ENCODE measurements at regions not wholly inside any gene's neighbourhood (a gene's known extent, or its start where the extent isn't known, plus 50 kb on each side); places are given as distances from the start of the nearest gene placed in this dataset.

DNA sequence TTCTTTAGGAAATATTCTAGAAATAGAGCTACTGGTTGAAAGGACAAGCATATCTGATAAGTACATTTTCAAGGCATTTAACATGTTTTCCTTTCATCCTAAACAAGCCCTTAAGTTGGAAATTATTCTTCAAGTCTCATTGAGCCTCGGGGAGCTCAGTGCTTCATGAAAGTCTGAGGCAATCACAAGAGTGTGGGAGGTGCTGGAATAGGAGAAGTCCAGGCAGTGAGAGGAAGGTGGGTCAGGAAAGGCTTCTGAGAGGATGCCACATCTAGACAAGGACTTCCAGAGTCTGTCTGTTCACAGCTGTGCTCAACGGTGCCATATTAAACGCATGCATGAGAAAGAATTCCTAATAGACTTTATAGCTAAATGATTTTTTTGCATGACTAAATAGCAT lies 69.8 kb downstream of the CD83 start:
- DNase-seq: no peak

DNA sequence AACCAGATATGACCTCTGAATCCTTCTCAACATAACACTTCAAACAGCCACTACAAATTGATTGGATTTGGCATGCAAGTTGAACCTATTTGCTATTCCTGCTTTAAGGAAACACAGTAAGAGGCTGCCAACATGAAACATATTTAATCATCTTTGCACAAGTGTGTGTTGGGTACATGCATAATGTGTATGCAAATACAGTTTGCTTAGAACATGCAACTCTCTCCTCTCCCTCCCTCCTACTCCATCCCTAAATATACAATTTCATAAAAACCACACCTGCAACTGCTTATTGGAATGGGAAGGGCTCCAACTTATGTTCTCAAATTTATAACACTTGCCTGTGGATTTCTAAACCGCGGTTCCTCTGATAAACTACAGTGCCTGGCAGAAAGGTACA lies 71.5 kb downstream of the CD83 start:
- DNase-seq: no peak

DNA sequence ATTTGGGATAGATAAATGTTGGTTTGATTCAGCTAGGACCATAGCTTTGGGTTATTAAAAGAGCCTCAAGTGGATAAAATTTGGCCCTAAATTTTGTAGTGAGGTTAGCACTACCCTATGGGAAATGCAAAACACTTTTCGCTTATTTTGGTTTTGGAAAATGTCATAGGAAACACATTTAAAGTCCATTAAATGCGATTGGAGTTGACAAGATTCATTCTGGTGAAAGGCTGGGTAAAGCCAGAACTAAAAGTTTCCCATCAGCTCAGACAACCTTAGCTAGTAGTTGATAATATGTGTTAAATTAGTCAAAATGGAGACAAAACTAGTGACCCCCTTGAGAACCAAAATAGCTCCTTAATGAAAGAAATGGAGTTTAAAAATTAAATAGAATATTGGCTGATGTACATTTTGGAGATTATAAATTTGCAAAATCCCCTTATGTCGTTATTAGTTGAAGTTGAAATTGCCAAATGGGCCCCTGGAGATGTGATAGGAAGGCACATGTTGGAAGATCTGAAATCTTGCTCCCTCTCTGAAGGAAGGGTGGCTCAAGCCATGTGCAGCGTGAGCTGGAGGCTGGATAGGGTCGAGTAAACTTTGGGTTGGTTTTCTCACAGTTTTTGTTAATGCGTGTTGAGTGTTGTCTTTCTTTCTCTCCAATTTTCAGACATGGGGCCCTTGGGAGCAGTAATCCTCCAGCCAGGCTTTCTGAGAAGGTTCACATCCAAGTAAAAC lies 72.8 kb downstream of the CD83 start:
- no peak for DNase-seq

DNA sequence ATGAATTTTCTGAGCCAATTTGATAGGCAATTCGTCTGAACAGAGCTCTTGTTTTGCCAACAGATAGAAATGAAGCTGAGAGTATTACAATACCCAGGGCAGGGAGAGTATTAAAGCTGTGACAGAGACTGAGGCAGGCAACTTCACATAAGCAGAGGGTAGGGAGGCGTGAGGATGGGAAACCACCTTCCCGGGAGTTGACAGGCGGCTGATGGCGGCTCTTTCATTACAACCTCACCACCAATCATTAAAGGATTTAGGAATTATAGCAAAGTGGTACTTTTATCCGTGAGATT lies 73.3 kb downstream of the CD83 start:
- DNase-seq: no peak

DNA sequence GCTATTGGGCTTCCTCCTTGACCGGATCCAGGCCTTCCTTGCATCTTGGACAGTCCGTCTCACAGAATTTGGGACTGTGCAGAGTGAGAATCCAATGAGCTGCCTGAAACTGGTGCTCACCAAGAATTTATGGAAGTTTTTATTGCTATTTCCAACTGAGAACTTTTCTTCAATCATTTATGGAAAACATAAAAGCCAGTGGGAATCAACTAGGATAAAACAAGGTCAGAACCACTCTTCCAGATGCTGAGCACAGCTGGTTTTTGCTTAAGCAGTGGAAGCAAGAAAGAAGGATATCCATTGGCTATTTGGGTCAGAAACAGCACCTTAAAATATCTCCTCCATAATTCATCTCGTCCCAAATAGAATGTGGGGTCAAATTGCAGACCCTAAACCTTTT lies 74.2 kb downstream of the CD83 start:
- no peak for DNase-seq

DNA sequence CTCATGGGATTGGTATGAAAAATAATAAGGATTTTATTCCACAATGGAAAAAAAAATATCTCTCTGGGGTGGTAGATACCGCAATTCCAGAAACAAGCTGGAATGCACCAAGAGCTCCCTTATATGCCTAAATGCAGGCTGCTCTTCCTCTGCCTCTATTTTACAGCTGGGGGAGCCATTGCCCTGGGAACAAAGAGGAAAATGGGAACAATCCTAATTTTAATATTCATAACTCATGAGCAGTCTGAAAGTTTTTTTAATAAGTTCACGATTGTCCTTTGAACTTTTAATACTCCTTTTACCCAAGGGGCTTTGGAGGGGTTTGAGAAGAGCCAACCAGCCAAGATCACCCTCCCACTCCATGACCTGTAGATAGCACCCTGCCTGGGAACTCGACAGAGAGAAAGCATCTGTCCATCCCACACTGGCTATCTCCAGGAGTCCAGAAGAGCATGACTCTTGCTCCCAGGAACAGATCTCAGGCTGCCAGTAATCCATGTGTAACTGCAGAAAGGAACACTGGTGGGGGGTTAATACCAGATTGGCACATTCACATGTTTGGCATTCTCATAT lies 74.7 kb downstream of the CD83 start:
- no peak for DNase-seq

DNA sequence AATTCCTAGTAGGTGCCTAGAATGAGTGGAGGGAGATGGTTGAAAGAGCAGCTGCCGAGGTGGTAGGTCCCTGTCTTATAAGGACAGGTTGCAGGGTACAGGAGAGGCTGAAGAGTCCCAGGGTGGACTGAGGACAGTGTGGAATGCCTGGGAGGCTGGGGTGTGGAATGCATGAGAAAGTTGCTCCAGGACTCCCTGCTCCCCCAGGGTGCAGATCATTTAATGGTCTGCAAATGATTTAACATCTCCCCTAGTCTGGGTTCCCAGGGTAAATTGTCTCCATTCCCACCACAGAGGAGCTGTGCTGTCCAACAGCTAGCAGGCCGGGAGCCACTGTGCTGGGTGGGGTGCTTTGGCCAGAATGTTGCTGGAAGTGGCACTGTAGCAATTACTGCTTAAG lies 76.0 kb downstream of the CD83 start:
- no peak for DNase-seq

DNA sequence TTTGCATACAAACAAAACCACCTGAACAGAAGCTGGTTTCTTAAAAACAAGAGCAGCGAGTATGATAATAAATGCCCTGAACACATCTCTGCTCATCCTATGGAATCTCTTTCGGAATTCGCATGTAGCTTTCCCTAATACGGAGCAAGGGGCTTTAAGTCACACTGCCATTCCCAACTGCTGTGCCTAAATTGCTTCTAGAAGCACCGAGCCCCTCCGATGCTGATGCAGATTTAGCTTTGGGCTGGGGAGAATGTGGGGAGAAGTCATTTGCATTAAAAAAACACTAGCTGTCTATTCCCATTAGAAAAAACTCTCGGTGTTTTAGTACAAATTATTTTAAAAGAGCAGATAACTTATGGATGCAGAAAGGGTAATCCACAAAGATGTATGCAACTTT lies 76.9 kb downstream of the CD83 start:
- DNase-seq: no peak

DNA sequence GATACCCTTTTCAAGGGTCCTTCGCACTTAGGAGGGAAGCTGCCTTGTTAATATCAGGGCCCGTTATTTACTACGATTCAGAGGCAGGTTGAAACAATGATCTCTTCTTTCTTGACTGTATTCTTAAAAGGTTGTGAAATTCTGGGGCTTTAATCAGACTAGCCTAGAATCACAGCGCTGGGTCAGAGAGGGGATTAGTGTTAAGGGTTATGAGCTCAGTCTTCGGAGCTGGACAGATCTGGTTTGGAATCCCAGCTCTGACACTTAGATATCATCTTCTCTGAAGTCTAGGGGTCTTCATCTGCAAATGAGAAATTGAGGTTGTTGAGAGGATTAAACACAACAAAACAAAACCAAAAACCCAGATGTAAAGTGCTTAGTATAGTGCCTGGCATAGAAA lies 77.4 kb downstream of the CD83 start:
- no peak for DNase-seq

DNA sequence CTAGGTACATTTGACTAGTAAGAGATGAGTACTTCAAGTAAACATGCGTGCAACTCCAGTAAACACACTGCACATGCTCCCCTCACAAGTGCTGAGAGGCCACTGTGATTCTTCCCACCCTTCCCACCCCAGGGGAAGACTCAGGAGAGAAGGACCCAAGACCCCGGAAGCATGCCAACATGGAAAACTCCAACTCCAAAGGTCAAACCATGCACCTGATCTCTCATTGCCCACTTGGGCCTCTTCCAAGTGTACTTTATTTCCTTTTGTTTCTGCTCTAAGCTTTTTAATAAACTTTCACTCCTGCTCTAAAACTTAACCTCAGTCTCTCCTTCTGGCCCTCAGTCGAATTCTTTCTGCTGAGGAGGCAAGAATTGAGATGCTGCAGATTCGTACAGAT lies 78.5 kb downstream of the CD83 start:
- no peak for DNase-seq

DNA sequence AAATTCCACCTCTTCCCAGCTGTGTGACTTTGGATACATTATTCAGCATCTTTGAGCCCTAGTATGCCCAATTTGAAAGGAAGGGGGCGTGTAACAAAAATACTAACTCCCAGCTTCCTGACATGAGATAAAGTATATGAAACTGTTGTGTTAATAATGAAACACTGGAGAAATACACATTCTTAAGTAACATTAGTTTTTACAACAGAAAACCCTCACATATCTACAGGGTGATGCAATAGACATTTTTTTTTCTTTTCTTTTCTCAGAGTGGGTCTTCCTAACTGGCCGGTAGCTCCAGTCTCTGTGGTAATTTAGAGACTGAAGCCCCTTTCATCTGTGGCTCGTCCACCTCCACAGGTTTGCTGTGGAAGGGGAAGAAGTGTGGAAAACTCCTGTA lies 79.5 kb downstream of the CD83 start:
- DNase-seq: no peak

DNA sequence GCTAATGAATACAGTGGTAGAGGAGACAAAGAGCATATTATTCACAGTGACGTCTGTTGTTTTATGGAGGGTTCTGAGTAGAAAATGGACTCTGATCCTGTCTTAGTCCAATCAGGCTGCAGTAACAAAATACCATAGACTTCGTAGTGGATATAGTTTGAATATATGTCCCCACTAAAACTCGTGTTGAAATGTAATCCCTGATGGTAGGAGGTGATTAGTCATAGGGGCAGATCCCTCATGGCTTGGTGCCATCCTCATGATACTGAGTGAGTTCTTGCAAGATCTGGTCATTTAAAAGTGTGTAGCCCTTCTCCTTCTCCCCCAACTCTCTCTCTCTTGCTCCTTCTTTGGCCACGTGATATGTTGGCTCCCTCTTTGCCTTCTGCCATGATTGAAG lies 82.5 kb downstream of the CD83 start:
- DNase-seq: no peak

DNA sequence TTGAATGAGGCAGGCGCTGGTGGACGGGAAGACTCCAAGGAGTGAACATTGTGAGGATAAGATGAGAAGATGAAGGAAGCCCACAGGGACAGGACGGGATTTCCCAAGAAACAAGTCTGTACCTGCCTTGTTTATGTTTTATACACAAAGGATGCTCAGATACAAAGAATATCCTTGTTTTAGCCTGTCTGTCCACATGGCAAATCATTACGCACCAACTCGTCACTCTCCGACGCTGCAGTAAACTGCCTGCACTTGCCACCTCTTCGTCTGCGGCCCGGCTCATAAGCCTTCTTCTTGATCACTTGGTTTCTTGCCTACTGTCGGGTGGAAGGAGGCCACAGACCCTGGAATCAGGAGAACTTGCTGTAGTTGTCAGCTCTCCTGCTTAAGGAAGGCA lies 85.4 kb downstream of the CD83 start:
- no peak for DNase-seq

DNA sequence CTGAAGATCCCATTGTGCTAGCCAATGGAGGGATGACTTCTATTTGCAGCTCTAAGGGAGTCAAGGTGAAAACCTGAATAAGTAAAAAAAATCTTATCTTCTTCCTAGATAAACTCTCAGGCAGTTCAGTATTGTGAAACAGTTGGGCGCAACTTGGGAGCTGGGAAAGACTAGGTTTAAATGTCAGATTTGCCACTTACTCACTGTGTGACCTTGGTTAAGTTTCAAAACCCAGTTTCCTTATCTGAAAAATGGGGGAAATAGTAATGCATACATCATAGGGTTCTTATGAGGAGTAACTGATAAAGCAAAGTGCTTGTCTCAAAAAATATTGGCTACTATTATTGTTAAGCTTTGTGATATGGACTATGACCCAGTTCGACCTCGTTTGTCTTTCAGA lies 88.8 kb downstream of the CD83 start:
- no peak for DNase-seq

DNA sequence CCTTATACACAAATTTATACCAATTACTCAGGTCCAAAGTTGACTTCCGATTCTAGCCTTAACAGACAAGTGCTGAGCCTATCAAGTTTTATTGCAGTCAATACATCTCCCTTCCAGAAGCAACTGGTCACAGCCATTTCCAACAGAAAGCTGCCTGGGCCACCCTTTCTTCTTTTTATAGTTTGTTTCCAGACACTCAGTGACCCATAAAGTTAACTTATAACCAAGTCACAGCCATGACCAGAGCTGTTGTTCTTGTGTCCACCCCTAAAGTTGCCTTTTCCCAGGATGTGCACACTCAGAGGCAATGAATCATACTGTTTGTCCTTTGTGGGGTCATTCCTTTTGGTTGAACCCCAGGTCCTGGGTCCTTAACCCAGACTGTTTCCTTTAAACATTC lies 89.9 kb downstream of the CD83 start:
- DNase-seq: no peak

DNA sequence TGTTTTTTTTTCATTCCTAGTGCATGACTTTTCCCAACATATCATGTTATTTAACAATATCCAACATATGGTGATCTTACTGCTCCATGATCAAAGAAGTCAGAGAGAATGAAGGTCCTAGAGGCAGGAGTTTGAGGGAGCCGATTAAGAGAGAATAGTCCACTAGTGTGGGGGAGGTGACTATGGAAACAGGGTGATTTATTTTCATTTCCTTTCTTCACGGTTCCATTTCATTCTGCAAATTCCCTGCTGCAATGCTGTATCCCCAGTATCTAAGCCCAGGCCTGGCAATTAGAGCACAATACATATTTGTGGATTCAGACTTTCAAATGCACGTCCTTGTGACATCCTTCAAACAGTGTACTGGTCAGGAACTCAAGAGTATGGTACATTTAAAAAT lies 91.4 kb downstream of the CD83 start:
- DNase-seq: no peak

DNA sequence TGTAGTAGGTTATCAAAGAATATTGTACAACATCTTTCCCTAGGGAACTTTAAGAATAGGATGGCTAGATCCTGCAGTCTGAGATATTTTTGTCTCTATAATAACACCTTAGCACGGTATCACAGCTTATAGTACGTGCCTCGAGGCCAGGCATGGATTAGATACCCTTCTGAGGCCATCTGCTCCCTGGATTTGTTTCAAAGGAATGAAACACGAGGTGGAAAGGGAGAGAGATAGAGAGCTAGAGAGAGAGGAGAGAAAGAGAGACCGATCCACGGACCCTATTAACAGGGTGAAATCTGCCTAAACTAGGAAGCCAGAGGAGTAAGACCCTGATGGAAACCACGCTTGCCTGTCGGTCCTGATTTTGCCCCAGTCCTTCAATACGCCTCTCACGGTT lies 92.5 kb downstream of the CD83 start:
- DNase-seq: no peak

DNA sequence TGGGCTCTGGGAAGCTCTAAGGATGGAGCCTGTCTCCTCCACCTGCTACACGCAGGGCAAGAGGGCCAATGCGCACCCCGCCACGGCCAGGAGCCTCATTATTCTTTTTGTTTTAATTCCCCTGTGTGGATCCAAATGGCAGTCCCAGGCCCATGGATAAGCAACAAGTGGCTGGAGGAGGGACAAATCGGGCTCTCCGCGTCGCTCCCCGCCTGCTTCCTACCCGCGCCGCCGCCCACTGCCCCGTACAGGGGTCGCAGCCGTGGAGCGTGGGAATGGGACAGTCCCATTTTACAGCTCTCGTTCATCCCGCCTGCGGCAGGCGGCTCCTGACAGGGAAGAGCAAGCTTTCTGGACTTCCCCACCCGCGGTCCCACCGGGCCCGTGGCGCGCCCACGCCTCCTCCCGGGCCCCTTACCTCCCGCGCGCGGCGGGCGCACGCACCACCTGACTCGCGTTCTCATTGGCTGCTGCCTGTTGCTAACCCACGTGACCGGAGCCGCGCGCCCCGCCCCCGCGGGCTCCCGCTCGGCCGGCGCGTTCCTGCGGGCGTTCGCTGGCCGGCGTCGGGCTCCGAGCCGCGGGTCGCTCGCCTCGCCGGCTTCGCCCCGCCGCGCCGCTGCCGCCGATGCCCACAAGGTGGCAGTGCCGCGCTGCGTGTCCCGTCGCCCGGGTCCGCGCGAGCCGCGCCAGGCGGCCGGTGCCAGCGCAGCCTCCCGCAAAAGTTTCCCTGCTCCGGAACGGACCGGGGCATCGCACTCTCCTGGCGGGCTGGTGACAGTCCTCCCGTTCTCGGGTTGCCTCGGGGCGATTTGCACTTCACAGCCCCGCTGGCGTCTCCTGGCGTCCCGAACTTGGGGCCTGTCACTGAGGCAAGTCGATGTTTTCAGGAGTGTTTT lies 93.3 kb downstream of the CD83 start:
- peak; percentile 92 to 93 for DNase-seq

DNA sequence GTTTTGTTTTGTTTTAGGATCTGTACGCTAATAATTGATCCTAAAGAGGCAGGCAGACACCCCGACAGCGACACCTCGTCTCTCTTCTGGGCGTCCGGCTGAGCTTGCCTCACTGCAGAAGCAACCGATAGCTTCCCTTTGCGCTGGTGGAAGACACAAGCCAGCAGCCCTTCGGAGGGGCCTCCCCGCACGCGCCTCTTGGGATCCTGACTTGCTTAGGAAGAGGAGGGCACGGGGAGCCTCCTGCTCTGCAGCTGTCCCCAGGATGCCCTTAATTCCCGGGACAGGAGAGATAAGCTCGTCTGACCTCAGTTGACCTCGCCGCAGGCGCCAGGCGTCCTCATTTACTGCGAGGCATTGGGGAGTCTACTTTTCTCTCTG lies 94.0 kb downstream of the CD83 start:
- DNase-seq: no peak

DNA sequence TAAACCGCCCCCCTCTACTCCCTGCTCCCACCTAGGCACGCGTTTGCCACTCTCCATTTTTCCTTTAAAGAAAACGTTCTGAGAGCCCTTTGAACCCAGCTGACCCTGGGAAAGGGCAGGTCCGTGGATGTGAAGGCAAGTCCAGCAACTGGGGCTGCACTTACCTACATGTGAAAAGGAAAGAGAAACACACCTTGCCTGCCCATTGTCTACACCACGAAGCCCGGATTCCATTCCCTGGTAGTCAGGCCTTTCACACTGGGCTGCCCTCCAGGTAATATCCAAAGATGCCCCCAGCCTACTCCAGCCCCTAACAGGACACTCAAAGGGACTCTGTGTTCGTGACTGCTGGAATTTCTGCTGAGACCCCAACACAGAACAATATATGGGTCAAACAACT lies 94.4 kb downstream of the CD83 start:
- no peak for DNase-seq

DNA sequence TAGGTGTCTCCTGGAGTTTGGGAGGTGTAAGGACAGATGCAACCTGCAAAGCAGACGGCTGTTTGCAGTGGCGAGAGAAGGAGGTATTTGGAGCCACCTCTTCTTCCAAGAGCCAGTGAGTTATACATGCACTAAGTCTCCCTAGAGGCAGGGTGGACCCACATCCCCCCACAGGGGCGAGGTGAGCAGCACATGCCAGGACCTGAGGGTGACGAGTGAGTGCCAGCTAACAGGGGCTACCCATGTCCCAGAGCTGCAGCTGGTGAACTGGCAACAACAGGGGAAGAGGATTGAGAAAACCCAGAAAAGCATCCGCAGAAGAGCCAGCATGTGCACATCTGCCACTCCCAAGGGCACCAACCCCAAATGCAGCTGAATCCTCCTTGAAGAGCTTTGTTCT lies 95.1 kb downstream of the CD83 start:
- no peak for DNase-seq

DNA sequence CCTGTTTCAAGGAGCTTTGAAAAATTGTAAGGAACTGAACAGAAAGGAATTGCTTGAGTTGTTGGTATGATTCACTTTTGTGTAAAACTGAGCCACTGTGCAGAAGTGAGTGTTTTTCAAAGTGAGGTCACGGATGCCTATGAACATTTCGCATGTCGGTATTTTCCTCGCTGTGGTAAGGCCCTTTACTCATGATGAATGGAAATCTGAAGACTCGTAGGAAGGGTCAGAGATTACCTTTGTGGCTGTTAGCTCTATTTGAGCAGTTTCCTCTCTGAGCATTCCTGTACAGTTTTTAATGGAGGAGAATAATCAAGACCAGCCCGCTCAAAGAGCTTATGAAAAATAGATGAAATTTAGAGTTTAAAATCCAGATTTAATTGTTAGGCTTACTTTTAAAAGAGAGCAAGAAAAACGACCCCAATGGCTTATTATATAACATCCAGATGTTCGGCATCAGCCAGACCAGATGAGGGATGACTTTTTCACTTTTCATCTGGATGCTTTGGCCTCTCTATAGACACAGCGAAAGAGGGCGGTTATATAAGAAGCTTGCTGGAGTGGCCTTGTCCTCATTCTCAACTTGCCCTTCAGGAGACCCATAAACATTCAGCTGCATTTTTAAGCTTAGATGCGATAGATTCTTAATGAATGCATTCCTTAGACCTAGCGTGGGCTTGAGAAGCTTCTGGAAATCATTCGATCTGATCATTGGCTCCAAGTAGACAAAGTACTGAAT lies 99.5 kb downstream of the CD83 start:
- DNase-seq: no peak

Measured in right lung (tissue), 2 donors.